Esophagus squamous epithelium (tissue), 4 donors: ENCODE measurements at regions not wholly inside any gene's neighbourhood (a gene's known extent, or its start where the extent isn't known, plus 50 kb on each side); places are given as distances from the start of the nearest gene placed in this dataset.

Experiments used
- CTCF ChIP-seq, 6 experiments: fragments of 450-650 bp in 4 of 6; fragments of 200-600 bp in 2 of 6; sonication (generic) in 2 of 6; IDR thresholded peaks; one replicate each; pipeline ENCODE4 v1.5.1; 2016 to 2019; ENCODE audit warnings: antibody characterized with exemption in 6 of 6, mild to moderate bottlenecking in 4 of 6, moderate library complexity in 4 of 6
- POLR2A ChIP-seq, 4 donors: fragments of 450-650 bp; IDR thresholded peaks; one replicate each; pipeline ENCODE4 v1.6.1; 2017; ENCODE audit warnings: antibody characterized with exemption in 4 of 4, mild to moderate bottlenecking in 4 of 4, moderate library complexity in 3 of 4

DNA sequence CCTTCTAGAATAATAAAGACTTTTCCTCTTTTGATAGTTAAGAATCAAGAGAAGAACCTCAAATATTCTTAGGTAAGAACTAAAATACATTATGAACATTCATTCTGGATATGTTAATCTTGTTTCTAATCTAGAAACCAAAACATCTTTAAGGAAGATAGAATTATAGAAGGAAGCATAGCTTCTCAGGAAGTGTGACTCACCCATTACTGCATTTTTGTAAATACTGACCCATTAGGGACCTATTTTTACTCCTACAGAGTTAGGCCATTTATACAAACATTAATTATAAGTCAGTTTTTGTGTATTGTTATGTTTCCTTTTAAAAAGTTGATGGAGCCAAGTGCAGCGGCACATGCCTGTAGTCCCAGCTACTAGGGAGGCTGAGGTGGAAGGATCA, 147.1 kb downstream of the NUFIP1 start:
- TF ChIP-seq CTCF (IDR thresholded peaks at IDR 0.05) (no peak), POLR2A (IDR thresholded peaks at IDR 0.05) (no peak)
